Ishikawa (cell line): ENCODE measurements at regions not wholly inside any gene's neighbourhood (a gene's known extent, or its start where the extent isn't known, plus 50 kb on each side); places are given as distances from the start of the nearest gene placed in this dataset.

ENCODE experiments used
- CEBPB ChIP-seq: IDR thresholded peaks from 2 replicates; pipeline ENCODE4 v1.6.1; 2012
- CREB1 ChIP-seq: IDR thresholded peaks from 2 replicates; pipeline ENCODE4 v1.6.1; 2012; ENCODE audit warnings: low read depth
- EGR1 ChIP-seq: IDR thresholded peaks from 2 replicates; pipeline ENCODE4 v1.6.1; 2012
- EP300 ChIP-seq: IDR thresholded peaks from 2 replicates; pipeline ENCODE4 v1.6.1; 2012; ENCODE audit warnings: borderline replicate concordance
- FOXM1 ChIP-seq: IDR thresholded peaks from 2 replicates; pipeline ENCODE4 v1.6.1; 2012; ENCODE audit warnings: low read depth, borderline replicate concordance
- MAX ChIP-seq: IDR thresholded peaks from 2 replicates; pipeline ENCODE4 v1.6.1; 2012
- NFIC ChIP-seq: IDR thresholded peaks from 2 replicates; pipeline ENCODE4 v1.6.1; 2012
- RAD21 ChIP-seq: IDR thresholded peaks from 2 replicates; pipeline ENCODE4 v1.6.1; 2012; ENCODE audit warnings: low read depth
- REST ChIP-seq: IDR thresholded peaks from 2 replicates; pipeline ENCODE4 v1.6.1; 2012; ENCODE audit warnings: low read depth, mild to moderate bottlenecking
- TAF1 ChIP-seq: IDR thresholded peaks from 2 replicates; pipeline ENCODE4 v1.6.1; 2012; ENCODE audit warnings: low read depth, mild to moderate bottlenecking
- TCF12 ChIP-seq: IDR thresholded peaks from 2 replicates; pipeline ENCODE4 v1.6.1; 2012; ENCODE audit warnings: low read depth
- TF ChIP-seq, protein P1 (sequence below): IDR thresholded peaks from 2 replicates; pipeline ENCODE4 v1.6.1; 2012

GRCh38 chr4:36516522-36517095, 235.2 kb downstream of the DTHD1 start:
- TF ChIP-seq TAF1 (no peak), TCF12 (no peak), RAD21 (no peak), EP300 (no peak), MAX (no peak), NFIC (no peak), FOXM1 (no peak), CEBPB (no peak), CREB1 (no peak), REST (no peak), EGR1 (no peak)
- TF ChIP-seq, protein P1, sequence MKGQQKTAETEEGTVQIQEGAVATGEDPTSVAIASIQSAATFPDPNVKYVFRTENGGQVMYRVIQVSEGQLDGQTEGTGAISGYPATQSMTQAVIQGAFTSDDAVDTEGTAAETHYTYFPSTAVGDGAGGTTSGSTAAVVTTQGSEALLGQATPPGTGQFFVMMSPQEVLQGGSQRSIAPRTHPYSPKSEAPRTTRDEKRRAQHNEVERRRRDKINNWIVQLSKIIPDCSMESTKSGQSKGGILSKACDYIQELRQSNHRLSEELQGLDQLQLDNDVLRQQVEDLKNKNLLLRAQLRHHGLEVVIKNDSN = no peak
